Esophagus muscularis mucosa (tissue), 4 donors: ENCODE measurements at regions not wholly inside any gene's neighbourhood (a gene's known extent, or its start where the extent isn't known, plus 50 kb on each side); places are given as distances from the start of the nearest gene placed in this dataset.

Experiments used
- CTCF ChIP-seq, 3 experiments: fragments of 200-600 bp in 2 of 3; fragments of 450-650 bp in 1 of 3; sonication (generic) in 2 of 3; IDR thresholded peaks; one replicate each; pipeline ENCODE4 v1.5.1; 2017 to 2019; ENCODE audit warnings: antibody characterized with exemption in 3 of 3, mild to moderate bottlenecking in 2 of 3, moderate library complexity in 1 of 3
- EP300 ChIP-seq: sonication (generic); formaldehyde crosslinking; IDR thresholded peaks from one replicate; pipeline ENCODE4 v1.6.1; 2017; ENCODE audit warnings: antibody characterized with exemption
- POLR2A ChIP-seq: fragments of 450-650 bp; IDR thresholded peaks from one replicate; pipeline ENCODE4 v1.6.1; 2017; ENCODE audit warnings: antibody characterized with exemption, moderate library complexity, mild to moderate bottlenecking, low read depth
- POLR2AphosphoS5 ChIP-seq, 2 donors: sonication (generic); formaldehyde crosslinking; IDR thresholded peaks; one replicate each; pipeline ENCODE4 v1.6.1; 2017; ENCODE audit warnings: antibody characterized with exemption in 2 of 2

GRCh38 chr13:21997726-21998125 is 326.9 kb downstream of the FGF9 start:
- TF ChIP-seq CTCF (IDR thresholded peaks at IDR 0.05) (no peak), POLR2A (no peak), POLR2AphosphoS5 (IDR thresholded peaks at IDR 0.05) (no peak), EP300 (no peak)
